ENCODE measurements at regions not wholly inside any gene's neighbourhood (a gene's known extent, or its start where the extent isn't known, plus 50 kb on each side); places are given as distances from the start of the nearest gene placed in this dataset.

DNA sequence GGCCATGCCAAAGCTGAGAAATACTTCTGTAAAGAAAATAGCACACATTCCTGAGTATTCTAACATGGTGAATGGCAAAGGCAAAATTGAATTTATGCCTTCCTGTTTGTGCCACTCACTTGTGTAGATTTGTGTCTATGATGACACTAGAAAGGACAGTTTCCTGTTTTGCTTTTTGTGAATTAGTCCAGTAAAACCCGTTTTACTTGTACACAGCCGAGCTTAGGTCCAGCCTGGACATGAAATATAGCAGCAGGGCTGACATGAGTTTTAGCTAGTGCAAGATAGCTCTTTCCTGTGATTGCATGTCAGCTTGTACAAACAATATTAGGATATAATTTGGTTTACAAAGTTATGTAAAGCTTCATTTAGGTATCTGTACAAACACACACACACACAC, 1891.7 kb upstream of the WWC1 start:
- TF ChIP-seq, protein P1, sequence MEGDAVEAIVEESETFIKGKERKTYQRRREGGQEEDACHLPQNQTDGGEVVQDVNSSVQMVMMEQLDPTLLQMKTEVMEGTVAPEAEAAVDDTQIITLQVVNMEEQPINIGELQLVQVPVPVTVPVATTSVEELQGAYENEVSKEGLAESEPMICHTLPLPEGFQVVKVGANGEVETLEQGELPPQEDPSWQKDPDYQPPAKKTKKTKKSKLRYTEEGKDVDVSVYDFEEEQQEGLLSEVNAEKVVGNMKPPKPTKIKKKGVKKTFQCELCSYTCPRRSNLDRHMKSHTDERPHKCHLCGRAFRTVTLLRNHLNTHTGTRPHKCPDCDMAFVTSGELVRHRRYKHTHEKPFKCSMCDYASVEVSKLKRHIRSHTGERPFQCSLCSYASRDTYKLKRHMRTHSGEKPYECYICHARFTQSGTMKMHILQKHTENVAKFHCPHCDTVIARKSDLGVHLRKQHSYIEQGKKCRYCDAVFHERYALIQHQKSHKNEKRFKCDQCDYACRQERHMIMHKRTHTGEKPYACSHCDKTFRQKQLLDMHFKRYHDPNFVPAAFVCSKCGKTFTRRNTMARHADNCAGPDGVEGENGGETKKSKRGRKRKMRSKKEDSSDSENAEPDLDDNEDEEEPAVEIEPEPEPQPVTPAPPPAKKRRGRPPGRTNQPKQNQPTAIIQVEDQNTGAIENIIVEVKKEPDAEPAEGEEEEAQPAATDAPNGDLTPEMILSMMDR (IDR thresholded peaks at IDR 0.05; ENCODE audit: borderline replicate concordance, insufficient read depth, low read depth, low read length), result no peak

DNA sequence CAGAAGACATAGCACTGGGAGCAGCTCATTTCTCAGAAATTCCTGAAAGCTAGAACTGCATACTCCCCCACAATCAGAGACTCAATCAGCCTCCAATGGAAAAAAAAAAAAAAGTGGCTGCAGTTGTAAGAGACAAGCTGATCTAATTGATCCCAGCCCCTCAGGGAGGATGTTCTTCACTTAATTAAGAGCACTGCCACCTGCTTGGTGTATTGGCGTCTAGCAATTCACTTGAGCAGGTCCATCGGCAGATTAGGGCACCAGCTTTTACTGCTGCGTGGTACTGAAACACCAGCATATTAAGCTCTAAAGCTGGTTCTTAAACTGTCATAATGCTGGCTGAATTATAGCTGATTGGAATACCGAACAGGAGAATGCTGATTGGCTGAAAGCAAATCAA, 1890.1 kb upstream of the WWC1 start:
- TF ChIP-seq, protein P1 (IDR thresholded peaks at IDR 0.05; ENCODE audit: borderline replicate concordance, insufficient read depth, low read depth, low read length), result no peak
- no peak overlapping the region for H3K4me3 ChIP-seq (ENCODE audit: low read depth, low read length)

More for the DNA sequence above, 1891.7 kb upstream of the WWC1 start:
- H3K4me3 ChIP-seq (ENCODE audit: low read depth, low read length), result no peak overlapping the region

- H3K4me3 ChIP-seq (ENCODE audit: low read depth, low read length), result no peak overlapping the region
- TF ChIP-seq, protein P1 (IDR thresholded peaks at IDR 0.05; ENCODE audit: borderline replicate concordance, insufficient read depth, low read depth, low read length), result no peak
Measured at GRCh38 chr5:166412191-166412590, 1879.3 kb upstream of the WWC1 start.

DNA sequence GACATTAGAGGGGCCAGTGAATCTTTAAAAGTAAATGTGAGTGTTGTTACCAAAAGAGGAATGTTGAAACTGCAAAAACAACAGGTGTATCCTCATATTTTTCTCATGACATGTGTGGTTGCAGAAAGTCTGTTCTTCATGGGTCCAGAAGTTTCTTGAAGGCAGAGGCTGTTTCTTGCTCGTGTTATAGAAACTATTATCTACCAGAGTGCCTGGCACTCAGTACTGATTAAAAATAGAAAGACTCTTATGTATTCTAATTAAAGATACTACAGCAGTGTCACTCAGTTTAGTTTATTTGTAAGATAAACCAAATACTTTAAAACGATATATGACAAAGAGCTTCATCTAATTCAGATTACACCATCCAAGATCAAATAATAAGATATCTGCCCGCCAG, 1864.2 kb upstream of the WWC1 start:
- no peak overlapping the region for H3K4me3 ChIP-seq (ENCODE audit: low read depth, low read length)
- TF ChIP-seq, protein P1 (IDR thresholded peaks at IDR 0.05; ENCODE audit: borderline replicate concordance, insufficient read depth, low read depth, low read length), result no peak

- TF ChIP-seq, protein P1 (IDR thresholded peaks at IDR 0.05; ENCODE audit: borderline replicate concordance, insufficient read depth, low read depth, low read length), result no peak
- no peak overlapping the region for H3K4me3 ChIP-seq (ENCODE audit: low read depth, low read length)
Measured at GRCh38 chr5:166428264-166428803, 1863.1 kb upstream of the WWC1 start.

GRCh38 chr5:166430491-166431319, 1860.7 kb upstream of the WWC1 start:
- H3K4me3 ChIP-seq (ENCODE audit: low read depth, low read length), result no peak overlapping the region

More at GRCh38 chr5:166430491-166431319, 1860.7 kb upstream of the WWC1 start:
- TF ChIP-seq, protein P1 (IDR thresholded peaks at IDR 0.05; ENCODE audit: borderline replicate concordance, insufficient read depth, low read depth, low read length), result no peak

All from GM12875 (cell line).